ENCODE measurements at regions not wholly inside any gene's neighbourhood (a gene's known extent, or its start where the extent isn't known, plus 50 kb on each side); places are given as distances from the start of the nearest gene placed in this dataset.

DNA sequence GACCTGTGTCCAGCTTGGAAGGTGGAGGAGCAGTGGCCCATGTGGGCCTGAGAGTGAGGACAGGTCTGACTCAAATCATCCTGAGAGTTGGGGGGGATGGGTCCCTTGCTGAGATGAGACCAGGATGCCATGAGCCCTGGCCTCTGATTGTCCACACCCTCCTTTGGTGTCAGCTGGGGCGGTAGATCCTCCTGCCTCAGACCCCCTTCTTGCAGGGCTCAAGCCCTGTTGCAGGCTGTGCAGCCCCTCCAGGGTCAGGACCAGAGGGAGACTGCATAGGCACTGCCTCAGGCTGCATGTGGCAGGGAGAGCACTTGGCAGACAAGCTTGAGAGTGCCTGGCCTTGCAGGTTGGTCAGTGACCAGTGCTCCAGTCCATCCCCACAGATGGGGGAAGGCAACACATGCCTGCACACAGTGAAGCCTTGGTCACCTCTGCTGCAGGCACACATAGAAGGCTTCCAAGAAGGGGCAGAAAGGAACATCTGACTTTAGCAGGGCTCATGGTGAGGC lies 82.2 kb upstream of the ACTRT2 start:
- TF ChIP-seq CTCF (IDR thresholded peaks at IDR 0.05; ENCODE audit: low read length) (no peak), EZH2 (IDR thresholded peaks at IDR 0.05; ENCODE audit: borderline replicate concordance, low read length) (no peak)

Data from OCI-LY1 (cell line).